GM21528 (cell line): ENCODE measurements at regions not wholly inside any gene's neighbourhood (a gene's known extent, or its start where the extent isn't known, plus 50 kb on each side); places are given as distances from the start of the nearest gene placed in this dataset.

ENCODE experiments used
- ATAC-seq: cut with Tn5 transposase; IDR thresholded peaks from one replicate; pipeline ENCODE4 v1.9.1; 2021; ENCODE audit warnings: mild to moderate bottlenecking, moderate library complexity; ENCODE audit not compliant: unreplicated experiment, low FRiP score

DNA sequence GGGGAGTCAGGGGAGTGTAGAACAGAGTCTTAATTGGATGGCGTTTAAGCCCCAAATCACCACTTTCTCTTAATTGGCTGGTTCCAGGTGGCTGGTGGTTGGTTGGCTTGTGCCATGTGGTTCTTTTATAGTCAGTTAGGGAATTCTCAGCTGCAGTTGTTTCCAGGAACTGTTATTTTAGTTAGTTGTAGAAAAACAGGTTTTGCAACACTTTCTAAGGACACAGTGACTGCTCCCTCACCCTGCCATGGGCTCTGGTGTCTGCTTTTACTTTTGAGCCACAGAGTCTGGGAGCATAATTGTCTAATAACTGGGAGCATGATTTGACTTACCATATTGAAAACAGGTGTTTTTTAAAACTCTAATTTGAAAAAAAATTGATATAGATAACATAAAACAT lies 75.8 kb upstream of the PCDH18 start:
- ATAC-seq, result no peak

DNA sequence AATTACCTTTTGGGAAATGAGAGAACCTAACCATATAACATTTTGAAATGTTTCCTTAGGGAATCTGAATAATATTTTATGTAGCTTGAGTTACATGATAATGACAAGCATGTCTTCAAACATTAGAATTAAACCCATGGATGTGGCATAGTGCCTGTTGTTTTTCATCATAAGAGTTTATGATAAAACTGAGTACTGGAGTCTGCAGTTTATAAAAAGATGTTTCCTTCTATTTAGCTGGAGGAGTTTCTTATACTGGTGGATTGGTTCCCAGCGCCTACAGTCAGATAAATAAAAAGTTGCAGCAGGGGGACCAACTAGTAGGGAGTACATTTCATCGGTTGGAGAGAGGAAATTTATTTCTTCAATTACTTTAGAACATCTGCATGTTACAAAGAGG lies 70.1 kb upstream of the PCDH18 start:
- no peak for ATAC-seq

GRCh38 chr4:137601934-137602333 lies 69.6 kb upstream of the PCDH18 start:
- no peak for ATAC-seq

DNA sequence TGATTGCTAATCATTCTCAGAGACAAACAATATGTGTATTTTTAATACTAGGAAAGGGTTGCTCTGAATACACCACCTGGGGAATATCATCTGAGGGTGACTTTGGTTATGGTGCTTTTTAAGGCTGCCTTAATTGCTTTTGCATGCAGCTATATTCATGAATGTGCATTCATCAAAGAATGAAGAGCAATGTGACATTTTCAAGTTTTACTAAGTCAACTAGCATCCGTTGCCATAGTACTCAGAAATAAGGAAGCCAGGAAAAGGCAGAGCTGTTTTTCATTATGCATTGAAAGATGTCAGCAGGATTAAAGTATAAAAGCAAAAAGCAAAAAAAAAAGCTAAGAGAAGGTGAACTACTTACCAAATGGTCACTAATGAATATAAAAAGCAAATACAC lies 67.4 kb upstream of the PCDH18 start:
- no peak for ATAC-seq

GRCh38 chr4:137597752-137598430 lies 65.6 kb upstream of the PCDH18 start:
- ATAC-seq, result no peak

DNA sequence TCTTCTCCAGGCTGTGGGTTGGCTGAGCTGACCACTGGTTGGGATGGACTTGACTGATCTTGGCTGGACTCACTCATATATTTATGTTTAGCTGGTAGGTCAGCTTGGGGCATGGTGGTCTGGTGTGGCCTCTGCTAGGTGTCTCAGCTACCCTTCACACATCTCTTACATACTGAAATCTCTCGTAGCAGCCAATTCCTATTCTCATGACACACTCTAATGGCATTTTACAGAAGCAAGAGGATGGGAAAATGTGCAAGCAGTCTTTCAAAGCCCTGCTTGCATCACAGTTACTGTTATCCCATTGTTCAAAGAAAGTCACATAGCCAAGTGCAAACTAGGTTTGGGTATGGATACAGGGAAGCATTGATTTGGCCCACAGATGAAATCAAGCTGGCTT lies 55.5 kb upstream of the PCDH18 start:
- ATAC-seq, result no peak

DNA sequence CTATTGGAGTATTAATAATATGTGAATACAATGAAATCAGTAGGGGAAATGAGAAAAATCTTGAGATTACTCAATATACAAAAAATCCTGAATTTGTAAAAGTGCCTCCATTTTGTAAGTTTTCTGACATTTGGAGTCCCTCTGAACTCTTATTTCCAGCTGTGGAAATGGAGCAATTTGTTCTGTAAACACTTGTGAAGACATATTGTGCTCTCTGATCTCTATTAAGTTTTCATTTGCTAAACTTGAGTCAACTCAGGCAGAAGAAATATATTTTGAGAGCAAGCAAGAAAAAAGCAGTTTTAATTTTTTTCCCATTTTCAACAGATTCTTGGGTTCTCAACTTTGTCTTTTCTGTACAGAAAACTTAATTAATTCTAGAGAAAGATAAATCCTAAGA lies 51.4 kb upstream of the PCDH18 start:
- ATAC-seq, result no peak
